ENCODE measurements at regions not wholly inside any gene's neighbourhood (a gene's known extent, or its start where the extent isn't known, plus 50 kb on each side); places are given as distances from the start of the nearest gene placed in this dataset.

DNA sequence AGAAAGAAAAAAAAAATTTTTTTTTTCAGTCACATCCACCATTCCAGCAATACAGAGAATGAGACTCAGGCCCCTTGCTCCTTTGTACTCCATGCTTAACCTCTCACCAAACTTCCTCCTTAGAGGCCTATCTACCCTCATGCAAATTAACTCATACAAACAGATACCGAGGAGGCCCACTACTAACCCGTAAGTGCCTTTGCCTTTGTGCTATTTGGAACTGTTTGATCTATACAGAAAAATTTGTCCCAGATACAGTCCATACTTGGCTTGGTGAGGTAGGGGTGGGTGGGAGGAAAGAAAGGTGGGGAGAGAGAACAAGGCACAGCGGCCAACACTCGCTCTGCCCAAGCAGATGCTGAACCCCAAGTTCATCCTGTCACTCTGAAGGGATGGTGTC, 87.8 kb upstream of the DUSP5 start:
- intact Hi-C loops (cut with micrococcal nuclease), result loop anchor here (5.0 kb wide), 1 partner anchor 53 kb away; no protein-coding TSS in a partner anchor
- H3K27ac Mint-ChIP-seq, result no peak overlapping the region

DNA sequence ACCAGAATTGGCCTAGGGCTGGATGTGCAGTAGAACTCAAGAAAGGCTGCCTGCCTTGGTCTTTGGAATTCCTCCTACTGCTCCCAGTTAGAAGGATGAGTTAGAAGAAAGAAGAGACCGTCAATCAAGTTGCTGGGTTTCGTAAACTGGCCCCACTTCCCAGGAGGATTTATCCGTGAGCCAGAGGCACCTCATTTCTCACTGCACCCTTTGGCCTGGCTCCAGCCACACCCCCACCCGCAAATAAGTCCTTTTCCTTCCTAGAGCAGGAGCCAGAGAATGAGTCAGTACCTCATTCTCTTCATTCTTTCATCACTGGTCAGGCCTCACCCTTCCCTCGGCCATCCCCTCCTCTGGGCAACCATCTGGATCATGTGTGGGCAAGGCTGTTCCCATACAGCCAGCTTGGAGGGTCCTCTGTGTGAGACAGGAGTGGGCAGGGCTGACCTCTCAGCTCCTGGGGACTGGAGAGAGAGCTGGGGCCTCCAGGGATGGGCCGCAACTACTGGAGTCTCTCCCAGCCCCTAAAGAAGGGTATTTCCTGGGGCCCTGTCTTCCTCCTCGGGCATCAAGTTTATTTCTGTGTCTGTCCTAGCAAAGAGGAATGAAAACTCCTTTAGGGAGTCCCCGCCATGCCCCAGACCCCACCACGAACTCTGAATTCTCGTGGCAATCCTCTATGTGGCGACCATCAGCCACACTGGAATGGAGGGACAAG, 87.2 kb upstream of the DUSP5 start:
- ATAC-seq (no peak), DNase-seq (no peak)
- TF ChIP-seq, protein P1, sequence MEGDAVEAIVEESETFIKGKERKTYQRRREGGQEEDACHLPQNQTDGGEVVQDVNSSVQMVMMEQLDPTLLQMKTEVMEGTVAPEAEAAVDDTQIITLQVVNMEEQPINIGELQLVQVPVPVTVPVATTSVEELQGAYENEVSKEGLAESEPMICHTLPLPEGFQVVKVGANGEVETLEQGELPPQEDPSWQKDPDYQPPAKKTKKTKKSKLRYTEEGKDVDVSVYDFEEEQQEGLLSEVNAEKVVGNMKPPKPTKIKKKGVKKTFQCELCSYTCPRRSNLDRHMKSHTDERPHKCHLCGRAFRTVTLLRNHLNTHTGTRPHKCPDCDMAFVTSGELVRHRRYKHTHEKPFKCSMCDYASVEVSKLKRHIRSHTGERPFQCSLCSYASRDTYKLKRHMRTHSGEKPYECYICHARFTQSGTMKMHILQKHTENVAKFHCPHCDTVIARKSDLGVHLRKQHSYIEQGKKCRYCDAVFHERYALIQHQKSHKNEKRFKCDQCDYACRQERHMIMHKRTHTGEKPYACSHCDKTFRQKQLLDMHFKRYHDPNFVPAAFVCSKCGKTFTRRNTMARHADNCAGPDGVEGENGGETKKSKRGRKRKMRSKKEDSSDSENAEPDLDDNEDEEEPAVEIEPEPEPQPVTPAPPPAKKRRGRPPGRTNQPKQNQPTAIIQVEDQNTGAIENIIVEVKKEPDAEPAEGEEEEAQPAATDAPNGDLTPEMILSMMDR (IDR thresholded peaks at IDR 0.05), result no peak
- ChIA-PET POLR2A (no interaction called here), CTCF (interaction anchor here (1.6 kb wide), 1 partner anchor 57 kb away, joined by 3 read pairs; no protein-coding TSS in a partner anchor)
- Mint-ChIP-seq H3K36me3 (ENCODE audit: low read depth) (no peaks in the 10 kb centered on the region), H3K4me1 (ENCODE audit: low read depth) (peaks cover 39% of the 10 kb centered on the region), H3K27me3 (peaks cover 2% of the 10 kb centered on the region), H3K4me3 (no peak overlapping the region), H3K27ac (peak overlapping the region; percentile 7), H3K9me3 (no peaks in the 10 kb centered on the region)
- intact Hi-C loops (cut with micrococcal nuclease), result loop anchor here (5.0 kb wide), 1 partner anchor 53 kb away; no protein-coding TSS in a partner anchor

More for the DNA sequence above, 87.8 kb upstream of the DUSP5 start:
- ChIA-PET CTCF (no interaction called here), POLR2A (no interaction called here)
- no peaks in the 10 kb centered on the region for H3K9me3 Mint-ChIP-seq
- peaks cover 2% of the 10 kb centered on the region for H3K27me3 Mint-ChIP-seq
- DNase-seq (no peak), ATAC-seq (no peak)
- peaks cover 34% of the 10 kb centered on the region for H3K4me1 Mint-ChIP-seq (ENCODE audit: low read depth)
- TF ChIP-seq, protein P1 (IDR thresholded peaks at IDR 0.05), result no peak
- no peaks in the 10 kb centered on the region for H3K36me3 Mint-ChIP-seq (ENCODE audit: low read depth)
- no peak overlapping the region for H3K4me3 Mint-ChIP-seq

DNA sequence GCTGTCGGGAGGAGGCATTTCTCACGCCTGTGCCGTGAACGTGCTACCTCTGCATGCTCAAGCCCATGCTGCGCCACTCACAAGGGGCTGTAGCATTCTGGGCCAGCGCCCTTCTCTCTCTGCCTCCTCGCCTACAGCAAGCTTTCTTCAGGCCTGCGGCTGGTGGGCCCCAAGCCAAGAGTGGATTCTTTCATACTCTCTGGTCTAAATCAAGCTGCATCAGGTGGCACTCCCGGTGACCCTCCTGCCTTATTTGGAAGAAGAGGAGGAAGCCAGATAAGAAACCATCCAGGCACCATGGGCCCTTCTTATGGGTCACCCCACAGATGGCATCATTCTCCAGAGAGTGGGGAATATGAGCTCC, 86.7 kb upstream of the DUSP5 start:
- Mint-ChIP-seq H3K27me3 (peaks cover 2% of the 10 kb centered on the region), H3K9me3 (no peaks in the 10 kb centered on the region), H3K4me3 (no peak overlapping the region), H3K36me3 (ENCODE audit: low read depth) (no peaks in the 10 kb centered on the region), H3K4me1 (ENCODE audit: low read depth) (peaks cover 45% of the 10 kb centered on the region), H3K27ac (no peak overlapping the region)
- POLR2A ChIA-PET, result interaction anchor here (0.7 kb wide), 1 partner anchor 14 kb away, joined by 3 read pairs; no protein-coding TSS in a partner anchor
- no peak for ATAC-seq
- CTCF ChIA-PET, result interaction anchor here (1.6 kb wide), 1 partner anchor 58 kb away, joined by 3 read pairs; no protein-coding TSS in a partner anchor
- intact Hi-C loops (cut with micrococcal nuclease), result loop anchor here (5.0 kb wide), 1 partner anchor 54 kb away; no protein-coding TSS in a partner anchor
- TF ChIP-seq, protein P1 (IDR thresholded peaks at IDR 0.05), result no peak
- no peak for DNase-seq

GRCh38 chr10:110413049-110413783, 84.5 kb upstream of the DUSP5 start:
- ChIA-PET POLR2A (interaction anchor here (1.2 to 1.8 kb wide), 3 partner anchors 13 to 122 kb away, joined by 4 to 13 read pairs (median 5); no protein-coding TSS in a partner anchor), CTCF (interaction anchor here (0.9 to 2.5 kb wide), 3 partner anchors 29 to 59 kb away, joined by 3 to 7 read pairs (median 3); no protein-coding TSS in a partner anchor)
- Mint-ChIP-seq H3K36me3 (ENCODE audit: low read depth) (no peaks in the 10 kb centered on the region), H3K27me3 (no peaks in the 10 kb centered on the region), H3K4me3 (no peak overlapping the region), H3K27ac (peak overlapping the region; percentile 89), H3K4me1 (ENCODE audit: low read depth) (peaks cover 57% of the 10 kb centered on the region), H3K9me3 (no peaks in the 10 kb centered on the region)
- DNase-seq (peak; percentile 47), ATAC-seq (no peak)
- TF ChIP-seq, protein P1 (IDR thresholded peaks at IDR 0.05), result no peak
- intact Hi-C loops (cut with micrococcal nuclease), result loop anchor here (5.0 kb wide), 1 partner anchor 56 kb away; no protein-coding TSS in a partner anchor

Data from activated CD8-positive, alpha-beta T cell treated with anti-CD3 and anti-CD28 coated beads for 36 hours (primary cell).